ENCODE measurements at regions not wholly inside any gene's neighbourhood (a gene's known extent, or its start where the extent isn't known, plus 50 kb on each side); places are given as distances from the start of the nearest gene placed in this dataset.

GRCh38 chr3:5276934-5277333 lies 89.4 kb downstream of the EDEM1 start:
- Histone ChIP-seq H3K4me3 (no peak overlapping the region), H3K27ac (no peak overlapping the region), H3K4me1 (no peaks in the 10 kb centered on the region), H3K9me3 (peaks cover 5% of the 10 kb centered on the region; the same call in 2 of the 3 replicates), H3K4me2 (no peak overlapping the region)
- no peak for DNase-seq (ENCODE audit: low read depth in 1 of 2, low spot score in 1 of 2)
- 77% methylated on average over 8 of the region's 8 CpGs for WGBS (ENCODE audit: missing lambda C conversion rate)
- TF ChIP-seq TFCP2L1 (CRISPR knock-in tag; IDR thresholded peaks at IDR 0.05) (no peak), CBX8 (IDR thresholded peaks at IDR 0.05) (no peak), KDM5A (IDR thresholded peaks at IDR 0.05) (no peak)
- ATAC-seq = no peak
- FAIRE-seq = no peak
- POLR2A ChIA-PET = no interaction called here
- CTCF ChIA-PET = no interaction called here

GRCh38 chr3:5277612-5278236 lies 90.2 kb downstream of the EDEM1 start:
- 32% methylated on average over 3 of the region's 3 CpGs for WGBS (ENCODE audit: missing lambda C conversion rate)
- no peak overlapping the region for H3K27ac ChIP-seq
- ChIA-PET POLR2A (no interaction called here), CTCF (interaction anchor here (0.6 kb wide), 1 partner anchor 100 kb away, joined by 3 read pairs; no protein-coding TSS in a partner anchor)
- no peak overlapping the region for H3K4me2 ChIP-seq
- ATAC-seq (no peak), FAIRE-seq (no peak), DNase-seq (ENCODE audit: low read depth in 1 of 2, low spot score in 1 of 2) (no peak)
- H3K4me3 ChIP-seq = no peak overlapping the region
- peaks cover 7% of the 10 kb centered on the region; the same call in 2 of the 3 replicates for H3K9me3 ChIP-seq
- no peaks in the 10 kb centered on the region for H3K4me1 ChIP-seq
- TF ChIP-seq ZFP36 (IDR thresholded peaks at IDR 0.05; ENCODE audit: borderline replicate concordance, partially characterized antibody) (no peak), EP300 (IDR thresholded peaks at IDR 0.05) (no peak), MYC (IDR thresholded peaks at IDR 0.05; ENCODE audit: borderline replicate concordance, low read length) (no peak), JUNB (IDR thresholded peaks at IDR 0.05) (no peak), CEBPB (IDR thresholded peaks at IDR 0.05) (no peak), ATOH8 (CRISPR knock-in tag; IDR thresholded peaks at IDR 0.05; ENCODE audit: low read depth) (no peak), HES2 (IDR thresholded peaks at IDR 0.05) (no peak), HOXA7 (CRISPR knock-in tag; IDR thresholded peaks at IDR 0.05) (no peak), CBX8 (IDR thresholded peaks at IDR 0.05) (no peak), HOXB5 (CRISPR knock-in tag; IDR thresholded peaks at IDR 0.05) (no peak), REST (IDR thresholded peaks at IDR 0.05) (no peak), ZC3H11A (IDR thresholded peaks at IDR 0.05) (no peak), SMC3 (IDR thresholded peaks at IDR 0.05) (no peak), CTCF (IDR thresholded peaks at IDR 0.05) (no peak), ZNF302 (CRISPR knock-in tag; IDR thresholded peaks at IDR 0.05) (no peak), FOSL2 (IDR thresholded peaks at IDR 0.05) (no peak), FOSL2 (CRISPR knock-in tag; IDR thresholded peaks at IDR 0.05) (no peak), CHD4 (IDR thresholded peaks at IDR 0.05; ENCODE audit: borderline replicate concordance) (no peak), GATA3 (IDR thresholded peaks at IDR 0.05; ENCODE audit: borderline replicate concordance) (no peak), CBX2 (IDR thresholded peaks at IDR 0.05; ENCODE audit: borderline replicate concordance, low read depth) (no peak)

All from A549 (cell line).